ENCODE measurements at regions not wholly inside any gene's neighbourhood (a gene's known extent, or its start where the extent isn't known, plus 50 kb on each side); places are given as distances from the start of the nearest gene placed in this dataset.

GRCh38 chr22:48257685-48258055 lies 1495.2 kb downstream of the TBC1D22A start:
- TF ChIP-seq CTCF (IDR thresholded peaks at IDR 0.05) (no peak), ZFX (IDR thresholded peaks at IDR 0.05; ENCODE audit: borderline replicate concordance) (no peak)
